ENCODE measurements at regions not wholly inside any gene's neighbourhood (a gene's known extent, or its start where the extent isn't known, plus 50 kb on each side); places are given as distances from the start of the nearest gene placed in this dataset.

- no peak overlapping the region for H3K27ac ChIP-seq (replicated peaks)
- H3K4me1 ChIP-seq: no peaks in the 10 kb centered on the region
- H3K9me3 ChIP-seq (replicated peaks): no peaks in the 10 kb centered on the region
- H3K27me3 ChIP-seq (ENCODE audit: low read depth): no peaks in the 10 kb centered on the region
- DNase-seq: no peak
- TF ChIP-seq CTCF (IDR thresholded peaks at IDR 0.05; ENCODE audit: borderline replicate concordance): no peak
- no peak overlapping the region for H3K4me3 ChIP-seq
- no peaks in the 10 kb centered on the region for H3K36me3 ChIP-seq
- intact Hi-C loops (cut with micrococcal nuclease): no loop called here
Measured at GRCh38 chr3:116969646-116970045, 260.1 kb downstream of the TUSC7 start.

GRCh38 chr3:116971531-116971930 lies 262.0 kb downstream of the TUSC7 start:
- Histone ChIP-seq H3K27ac (replicated peaks) (no peak overlapping the region), H3K27me3 (ENCODE audit: low read depth) (no peaks in the 10 kb centered on the region), H3K4me3 (no peak overlapping the region), H3K9me3 (replicated peaks) (no peaks in the 10 kb centered on the region), H3K4me1 (no peaks in the 10 kb centered on the region), H3K36me3 (no peaks in the 10 kb centered on the region)
- TF ChIP-seq CTCF (IDR thresholded peaks at IDR 0.05; ENCODE audit: borderline replicate concordance): no peak
- intact Hi-C loops (cut with micrococcal nuclease): no loop called here
- DNase-seq: no peak

- H3K9me3 ChIP-seq (replicated peaks): no peaks in the 10 kb centered on the region
- H3K4me3 ChIP-seq: no peak overlapping the region
- no peak for TF ChIP-seq CTCF (IDR thresholded peaks at IDR 0.05; ENCODE audit: borderline replicate concordance)
- DNase-seq: no peak
- no peaks in the 10 kb centered on the region for H3K27me3 ChIP-seq (ENCODE audit: low read depth)
- H3K27ac ChIP-seq (replicated peaks): no peak overlapping the region
- no peaks in the 10 kb centered on the region for H3K4me1 ChIP-seq
- intact Hi-C loops (cut with micrococcal nuclease): no loop called here
- H3K36me3 ChIP-seq: no peaks in the 10 kb centered on the region
Measured at GRCh38 chr3:116974702-116975101, 265.1 kb downstream of the TUSC7 start.

- no peaks in the 10 kb centered on the region for H3K4me1 ChIP-seq
- no peaks in the 10 kb centered on the region for H3K27me3 ChIP-seq (ENCODE audit: low read depth)
- no peaks in the 10 kb centered on the region for H3K36me3 ChIP-seq
- no peak for DNase-seq
- no peak overlapping the region for H3K27ac ChIP-seq (replicated peaks)
- no peak overlapping the region for H3K4me3 ChIP-seq
- no peak for TF ChIP-seq CTCF (IDR thresholded peaks at IDR 0.05; ENCODE audit: borderline replicate concordance)
- no peaks in the 10 kb centered on the region for H3K9me3 ChIP-seq (replicated peaks)
- intact Hi-C loops (cut with micrococcal nuclease): no loop called here
Measured at GRCh38 chr3:116977441-116977840, 267.9 kb downstream of the TUSC7 start.

GRCh38 chr3:116980099-116980498 lies 270.5 kb downstream of the TUSC7 start:
- H3K27me3 ChIP-seq (ENCODE audit: low read depth): no peaks in the 10 kb centered on the region
- no peak for DNase-seq
- H3K36me3 ChIP-seq: no peaks in the 10 kb centered on the region
- intact Hi-C loops (cut with micrococcal nuclease): no loop called here
- H3K27ac ChIP-seq (replicated peaks): no peak overlapping the region
- H3K9me3 ChIP-seq (replicated peaks): no peaks in the 10 kb centered on the region
- TF ChIP-seq CTCF (IDR thresholded peaks at IDR 0.05; ENCODE audit: borderline replicate concordance): no peak
- H3K4me3 ChIP-seq: no peak overlapping the region
- H3K4me1 ChIP-seq: no peaks in the 10 kb centered on the region

- Histone ChIP-seq H3K9me3 (replicated peaks) (peaks cover 2% of the 10 kb centered on the region), H3K36me3 (no peaks in the 10 kb centered on the region), H3K4me1 (no peaks in the 10 kb centered on the region), H3K27me3 (ENCODE audit: low read depth) (no peaks in the 10 kb centered on the region), H3K27ac (replicated peaks) (no peak overlapping the region), H3K4me3 (no peak overlapping the region)
- intact Hi-C loops (cut with micrococcal nuclease): no loop called here
- no peak for DNase-seq
- TF ChIP-seq CTCF (IDR thresholded peaks at IDR 0.05; ENCODE audit: borderline replicate concordance): no peak
Measured at GRCh38 chr3:116981089-116981488, 271.5 kb downstream of the TUSC7 start.
